PFSK-1 (cell line): ENCODE measurements at regions not wholly inside any gene's neighbourhood (a gene's known extent, or its start where the extent isn't known, plus 50 kb on each side); places are given as distances from the start of the nearest gene placed in this dataset.

Experiments
- FOXP2 ChIP-seq: optimal IDR thresholded peaks from 2 replicates; pipeline ENCODE3; 2011; ENCODE audit warnings: borderline replicate concordance, control low read depth, inconsistent platforms; ENCODE audit not compliant: insufficient read depth; ENCODE audit errors: extremely low read length, extremely low read depth
- POLR2AphosphoS5 ChIP-seq: IDR thresholded peaks from 2 replicates; pipeline ENCODE4 v1.6.1; 2012; ENCODE audit warnings: low read depth, mild to moderate bottlenecking, control low read depth, low read length, moderate library complexity
- REST ChIP-seq, 2 experiments: IDR thresholded peaks; 2 replicates each; pipeline versions ENCODE4 v1.6.1 to v1.8.0; 2011 to 2012; ENCODE audit warnings: low read depth in 2 of 2, low read length in 2 of 2, control low read depth in 1 of 2, inconsistent platforms in 1 of 2, mild to moderate bottlenecking in 1 of 2, moderate library complexity in 1 of 2; ENCODE audit not compliant: insufficient read depth in 1 of 2
- SIN3A ChIP-seq: IDR thresholded peaks from 2 replicates; pipeline ENCODE4 v1.6.1; 2012; ENCODE audit warnings: mild to moderate bottlenecking, low read length, moderate library complexity, borderline replicate concordance; ENCODE audit not compliant: insufficient read depth
- TAF1 ChIP-seq: IDR thresholded peaks from 2 replicates; pipeline ENCODE4 v1.6.1; 2012; ENCODE audit warnings: low read length, control low read depth, borderline replicate concordance; ENCODE audit not compliant: insufficient read depth

- TF ChIP-seq TAF1: no peak
- no peak for TF ChIP-seq SIN3A
- TF ChIP-seq FOXP2: no peak
Observed at GRCh38 chr14:27370775-27371174, 772.9 kb upstream of the NOVA1 start.

DNA sequence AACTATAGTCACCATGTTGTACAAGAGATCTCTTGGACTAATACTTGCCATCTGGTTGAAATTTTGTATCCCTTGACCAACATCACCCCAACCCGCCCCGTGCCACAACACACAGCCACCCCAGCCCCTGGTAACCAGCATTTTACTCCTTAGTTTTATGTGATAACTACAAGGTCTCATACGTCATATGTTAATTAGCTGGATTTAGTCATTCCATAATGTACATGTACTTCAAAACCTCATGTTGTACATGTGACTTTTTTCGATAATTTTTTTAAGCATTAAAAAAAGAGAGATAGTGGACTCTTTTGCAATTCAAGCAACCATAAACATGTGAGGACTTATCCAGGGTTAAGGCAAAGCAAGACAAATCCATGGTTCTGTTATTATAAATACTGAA is 773.4 kb upstream of the NOVA1 start:
- TF ChIP-seq FOXP2: no peak
- TF ChIP-seq REST (IDR thresholded peaks at IDR 0.05; ENCODE audit: insufficient read depth in 1 of 2, low read depth in 2 of 2, low read length in 2 of 2): no peak
- no peak for TF ChIP-seq SIN3A
- TF ChIP-seq TAF1: no peak
- no peak for TF ChIP-seq POLR2AphosphoS5

DNA sequence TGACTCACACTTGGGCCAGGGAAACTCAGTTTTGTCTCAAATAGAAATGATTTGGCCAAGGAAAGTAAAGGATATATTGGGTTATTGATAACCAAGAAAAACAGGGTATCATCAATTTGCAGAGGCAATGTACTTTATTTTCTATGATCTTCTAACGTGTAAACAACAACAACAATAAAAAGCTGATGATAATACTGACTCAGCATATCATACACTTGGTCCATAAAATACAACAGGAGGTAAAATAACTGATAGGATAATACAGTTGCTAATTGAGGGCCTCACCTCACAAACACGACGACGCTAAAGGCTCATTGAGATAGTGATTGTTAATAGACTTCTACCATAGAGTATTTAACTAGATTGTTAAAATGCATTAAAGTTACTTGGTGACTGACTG is 774.0 kb upstream of the NOVA1 start:
- no peak for TF ChIP-seq SIN3A
- TF ChIP-seq REST (IDR thresholded peaks at IDR 0.05; ENCODE audit: insufficient read depth in 1 of 2, low read depth in 2 of 2, low read length in 2 of 2): no peak
- TF ChIP-seq TAF1: no peak
- TF ChIP-seq POLR2AphosphoS5: no peak

- no peak for TF ChIP-seq FOXP2
- no peak for TF ChIP-seq POLR2AphosphoS5
- no peak for TF ChIP-seq TAF1
- TF ChIP-seq REST (IDR thresholded peaks at IDR 0.05; ENCODE audit: insufficient read depth in 1 of 2, low read depth in 2 of 2, low read length in 2 of 2): no peak
- TF ChIP-seq SIN3A: no peak
Observed at GRCh38 chr14:27372771-27373170, 774.9 kb upstream of the NOVA1 start.

DNA sequence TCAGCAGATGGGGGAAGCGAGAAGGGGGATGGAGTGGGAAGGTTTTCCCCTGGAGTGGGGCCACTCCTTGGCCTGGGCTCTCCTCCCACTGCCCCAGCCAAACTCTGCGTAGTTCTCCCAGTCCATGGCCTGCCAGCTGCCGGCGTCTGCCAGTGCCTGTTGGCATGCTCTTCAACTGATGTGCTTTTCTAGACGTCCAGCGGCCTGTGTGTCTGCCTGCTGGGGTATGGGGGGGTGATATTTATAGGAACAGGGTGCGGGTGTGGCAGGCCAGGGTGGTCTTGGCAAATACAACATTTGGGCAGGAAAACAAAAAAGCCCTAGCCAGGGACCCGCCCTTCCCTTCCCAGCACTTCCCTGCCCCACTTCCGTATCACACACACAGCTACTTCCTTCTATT is 786.3 kb upstream of the NOVA1 start:
- no peak for TF ChIP-seq POLR2AphosphoS5
- no peak for TF ChIP-seq REST (IDR thresholded peaks at IDR 0.05; ENCODE audit: insufficient read depth in 1 of 2, low read depth in 2 of 2, low read length in 2 of 2)
- no peak for TF ChIP-seq FOXP2

DNA sequence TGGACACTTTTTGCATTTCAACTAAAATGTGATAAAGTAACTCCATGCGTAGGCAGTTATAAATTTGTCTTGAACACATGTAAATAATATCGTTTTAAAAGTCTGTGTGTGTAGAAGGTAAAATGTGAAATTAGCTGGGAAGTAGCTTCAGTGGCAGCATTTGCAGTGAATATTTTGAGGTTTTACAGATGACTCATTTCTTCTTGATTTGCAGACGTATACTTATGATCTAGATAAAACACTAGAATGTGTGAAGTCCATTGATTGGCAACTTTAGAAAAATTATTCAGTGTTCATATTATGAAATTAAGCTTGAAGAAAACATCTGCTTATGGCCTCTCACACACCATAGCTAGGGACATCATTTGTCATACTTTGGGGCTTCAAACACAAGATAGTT is 788.6 kb upstream of the NOVA1 start:
- TF ChIP-seq FOXP2 (no peak), POLR2AphosphoS5 (no peak), TAF1 (no peak), REST (IDR thresholded peaks at IDR 0.05; ENCODE audit: insufficient read depth in 1 of 2, low read depth in 2 of 2, low read length in 2 of 2) (no peak)
